ENCODE measurements at regions not wholly inside any gene's neighbourhood (a gene's known extent, or its start where the extent isn't known, plus 50 kb on each side); places are given as distances from the start of the nearest gene placed in this dataset.

DNA sequence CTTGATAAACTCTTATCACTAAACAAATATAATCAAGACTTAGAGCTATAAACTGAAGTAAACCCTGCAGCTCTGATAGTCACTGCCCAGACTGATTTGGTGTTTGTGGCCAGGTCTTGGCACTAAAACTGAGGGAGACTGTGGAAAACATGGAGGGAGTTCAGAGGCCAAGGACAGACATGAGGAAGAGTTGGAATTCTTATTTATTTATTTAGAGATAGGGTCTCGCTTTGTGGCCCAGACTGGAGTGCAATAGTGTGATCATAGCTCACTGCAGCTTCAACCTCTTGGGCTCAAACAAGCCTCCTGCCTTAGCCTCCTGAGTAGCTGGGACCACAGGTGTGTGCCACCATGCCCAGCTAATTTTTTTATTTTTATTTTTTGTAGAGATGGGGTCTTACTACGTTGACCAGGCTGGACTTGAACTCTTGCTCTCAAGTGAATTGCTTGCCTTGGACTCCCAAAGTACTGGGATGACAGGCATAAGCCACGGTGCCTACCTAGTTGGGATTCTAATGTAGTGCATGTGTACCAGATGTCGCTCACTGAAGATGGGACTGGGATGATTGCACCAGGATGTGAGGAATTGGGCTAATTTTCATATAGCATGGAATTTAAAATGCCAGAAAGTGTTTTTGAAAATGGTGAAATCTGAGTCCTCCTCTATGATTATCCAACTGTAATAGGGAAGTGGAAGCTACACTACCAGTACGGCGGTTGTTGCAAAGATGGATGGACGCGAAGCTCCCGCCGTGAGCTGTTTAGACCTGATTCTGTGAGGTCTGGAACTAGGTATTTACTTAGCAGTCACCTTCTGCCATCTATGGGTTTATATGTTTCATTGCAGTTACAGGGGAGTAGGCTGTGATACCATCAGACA, 52.7 kb upstream of the CTLA4 start:
- peak; percentile 73 for DNase-seq

- no peak for DNase-seq
Observed at GRCh38 chr2:203815541-203815898, 52.1 kb upstream of the CTLA4 start.

GRCh38 chr2:203817147-203817546, 50.4 kb upstream of the CTLA4 start:
- no peak for DNase-seq
